ENCODE measurements at regions not wholly inside any gene's neighbourhood (a gene's known extent, or its start where the extent isn't known, plus 50 kb on each side); places are given as distances from the start of the nearest gene placed in this dataset.

GRCh38 chr16:59719121-59719520, 985.0 kb upstream of the GOT2 start:
- H3K4me2 ChIP-seq (ENCODE audit: low read depth, low read length, poor library complexity, severe bottlenecking), result no peak overlapping the region
- TF ChIP-seq CTCF (IDR thresholded peaks at IDR 0.05; ENCODE audit: insufficient read depth, low read length, poor library complexity, severe bottlenecking), result no peak
- TF ChIP-seq EZH2phosphoT487 (conservative IDR thresholded peaks at IDR 0.05; ENCODE audit: low read length), result no peak

GRCh38 chr16:59707436-59708226, 973.5 kb upstream of the GOT2 start:
- Histone ChIP-seq H3K9ac (ENCODE audit: low read length) (no peak overlapping the region), H3K9me3 (ENCODE audit: insufficient read depth, low read length) (no peaks in the 10 kb centered on the region), H3K36me3 (ENCODE audit: low read length) (no peaks in the 10 kb centered on the region), H3K4me2 (ENCODE audit: low read depth, low read length, poor library complexity, severe bottlenecking) (no peak overlapping the region), H3F3A (ENCODE audit: insufficient read depth) (no peaks in the 10 kb centered on the region), H3K79me2 (ENCODE audit: insufficient read depth, low read length) (no peaks in the 10 kb centered on the region), H3K27ac (ENCODE audit: low read depth, low read length) (no peak overlapping the region), H4K20me1 (ENCODE audit: low read depth, low read length) (no peaks in the 10 kb centered on the region), H3K4me3 (ENCODE audit: insufficient read depth, low read length, poor library complexity, severe bottlenecking) (no peak overlapping the region), H3K9me2 (replicated peaks; ENCODE audit: insufficient read depth, low read length) (no peaks in the 10 kb centered on the region), H3K27me3 (ENCODE audit: low read length) (no peaks in the 10 kb centered on the region), H2AFZ (ENCODE audit: low read depth, low read length, severe bottlenecking) (no peak overlapping the region)
- TF ChIP-seq EZH2phosphoT487 (conservative IDR thresholded peaks at IDR 0.05; ENCODE audit: low read length) (no peak), CTCF (IDR thresholded peaks at IDR 0.05; ENCODE audit: insufficient read depth, low read length, poor library complexity, severe bottlenecking) (no peak)

More at GRCh38 chr16:59719121-59719520, 985.0 kb upstream of the GOT2 start:
- Histone ChIP-seq H3K9me3 (ENCODE audit: insufficient read depth, low read length) (no peaks in the 10 kb centered on the region), H2AFZ (ENCODE audit: low read depth, low read length, severe bottlenecking) (no peak overlapping the region), H3K27ac (ENCODE audit: low read depth, low read length) (no peak overlapping the region), H3K27me3 (ENCODE audit: low read length) (no peaks in the 10 kb centered on the region), H3F3A (ENCODE audit: insufficient read depth) (no peaks in the 10 kb centered on the region), H3K9ac (ENCODE audit: low read length) (no peak overlapping the region), H3K9me2 (replicated peaks; ENCODE audit: insufficient read depth, low read length) (no peaks in the 10 kb centered on the region), H4K20me1 (ENCODE audit: low read depth, low read length) (no peaks in the 10 kb centered on the region), H3K4me3 (ENCODE audit: insufficient read depth, low read length, poor library complexity, severe bottlenecking) (no peak overlapping the region), H3K36me3 (ENCODE audit: low read length) (no peaks in the 10 kb centered on the region), H3K79me2 (ENCODE audit: insufficient read depth, low read length) (no peaks in the 10 kb centered on the region)

- Histone ChIP-seq H3K4me3 (ENCODE audit: insufficient read depth, low read length, poor library complexity, severe bottlenecking) (no peak overlapping the region), H4K20me1 (ENCODE audit: low read depth, low read length) (no peaks in the 10 kb centered on the region), H3K4me2 (ENCODE audit: low read depth, low read length, poor library complexity, severe bottlenecking) (no peak overlapping the region), H3F3A (ENCODE audit: insufficient read depth) (no peaks in the 10 kb centered on the region), H3K9me2 (replicated peaks; ENCODE audit: insufficient read depth, low read length) (no peaks in the 10 kb centered on the region), H3K9ac (ENCODE audit: low read length) (no peak overlapping the region), H3K27ac (ENCODE audit: low read depth, low read length) (no peak overlapping the region), H3K36me3 (ENCODE audit: low read length) (no peaks in the 10 kb centered on the region), H3K27me3 (ENCODE audit: low read length) (no peaks in the 10 kb centered on the region), H3K79me2 (ENCODE audit: insufficient read depth, low read length) (no peaks in the 10 kb centered on the region), H3K9me3 (ENCODE audit: insufficient read depth, low read length) (no peaks in the 10 kb centered on the region), H2AFZ (ENCODE audit: low read depth, low read length, severe bottlenecking) (no peak overlapping the region)
- no peak for TF ChIP-seq CTCF (IDR thresholded peaks at IDR 0.05; ENCODE audit: insufficient read depth, low read length, poor library complexity, severe bottlenecking)
- no peak for TF ChIP-seq EZH2phosphoT487 (conservative IDR thresholded peaks at IDR 0.05; ENCODE audit: low read length)
Measured at GRCh38 chr16:59701963-59702930, 968.1 kb upstream of the GOT2 start.

Data from SU-DHL-6 (cell line).